Muscle of back (tissue), 3 donors: ENCODE measurements at regions not wholly inside any gene's neighbourhood (a gene's known extent, or its start where the extent isn't known, plus 50 kb on each side); places are given as distances from the start of the nearest gene placed in this dataset.

Experiments
- DNase-seq, 3 donors: peaks; one replicate each; pipeline versions ENCODE4 v3.0.0 to v3.0.0-alpha.2; 2013

- DNase-seq: no peak
These were observed 72.2 kb upstream of the KLF3 start for GRCh38 chr4:38591617-38592337.

- no peak for DNase-seq
These were observed 65.5 kb upstream of the KLF3 start for GRCh38 chr4:38598489-38598888.

DNA sequence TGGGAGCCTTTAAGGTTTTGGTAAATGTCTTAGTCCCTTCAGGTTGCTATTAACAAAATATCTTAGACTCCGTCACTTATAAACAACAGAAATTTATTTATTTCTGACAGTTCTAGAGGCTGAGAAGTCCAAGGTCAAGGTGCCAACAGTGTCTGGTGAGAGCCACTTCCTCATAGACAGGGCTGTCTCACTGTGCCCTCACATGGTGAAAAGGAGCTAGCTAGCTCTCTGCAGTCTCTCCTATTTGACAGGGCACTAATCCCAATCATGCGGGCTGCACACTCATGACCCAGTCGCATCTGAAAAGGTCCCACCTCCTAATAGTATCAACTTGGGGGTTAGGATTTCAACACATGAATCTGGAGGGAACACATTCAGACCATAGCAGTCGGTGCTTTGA lies 63.4 kb upstream of the KLF3 start:
- no peak for DNase-seq

DNA sequence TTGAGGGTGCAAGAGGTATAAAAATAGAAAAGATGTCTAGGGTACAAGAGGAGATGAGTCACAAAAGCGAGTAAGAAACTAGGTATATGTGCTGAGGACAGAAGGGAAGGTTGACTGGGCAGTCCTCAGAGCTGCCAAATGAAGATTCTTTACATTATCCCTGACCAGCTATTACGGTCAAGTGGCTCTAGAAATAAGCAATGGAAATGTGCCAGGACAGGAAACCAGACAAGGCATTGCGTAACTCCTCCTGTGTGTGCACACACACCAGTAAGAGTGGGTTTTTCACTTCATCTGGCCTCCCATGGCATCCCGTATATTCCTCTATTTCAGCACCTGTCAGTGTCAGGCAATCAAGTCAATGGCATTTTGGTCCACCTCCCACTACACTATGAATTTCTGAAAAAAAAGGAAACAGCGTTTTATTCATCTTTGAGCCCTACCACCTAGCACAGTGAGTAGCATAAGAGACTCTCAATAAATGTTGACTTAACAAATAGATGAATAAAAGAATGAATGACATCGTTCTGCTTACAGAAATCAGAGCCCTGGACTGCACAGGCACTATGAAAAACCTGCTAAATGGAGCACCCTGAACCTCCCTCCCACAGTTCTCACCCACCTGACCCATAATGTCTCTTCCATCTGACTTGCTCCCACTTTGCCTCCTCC lies 62.6 kb upstream of the KLF3 start:
- peak in 1 of 3 donors; percentile 34 for DNase-seq

- DNase-seq: no peak
These were observed 62.1 kb upstream of the KLF3 start for GRCh38 chr4:38601916-38602291.

- DNase-seq: no peak
These were observed 60.3 kb upstream of the KLF3 start for GRCh38 chr4:38603652-38604051.

- DNase-seq: no peak
These were observed 58.7 kb upstream of the KLF3 start for GRCh38 chr4:38605181-38605752.

DNA sequence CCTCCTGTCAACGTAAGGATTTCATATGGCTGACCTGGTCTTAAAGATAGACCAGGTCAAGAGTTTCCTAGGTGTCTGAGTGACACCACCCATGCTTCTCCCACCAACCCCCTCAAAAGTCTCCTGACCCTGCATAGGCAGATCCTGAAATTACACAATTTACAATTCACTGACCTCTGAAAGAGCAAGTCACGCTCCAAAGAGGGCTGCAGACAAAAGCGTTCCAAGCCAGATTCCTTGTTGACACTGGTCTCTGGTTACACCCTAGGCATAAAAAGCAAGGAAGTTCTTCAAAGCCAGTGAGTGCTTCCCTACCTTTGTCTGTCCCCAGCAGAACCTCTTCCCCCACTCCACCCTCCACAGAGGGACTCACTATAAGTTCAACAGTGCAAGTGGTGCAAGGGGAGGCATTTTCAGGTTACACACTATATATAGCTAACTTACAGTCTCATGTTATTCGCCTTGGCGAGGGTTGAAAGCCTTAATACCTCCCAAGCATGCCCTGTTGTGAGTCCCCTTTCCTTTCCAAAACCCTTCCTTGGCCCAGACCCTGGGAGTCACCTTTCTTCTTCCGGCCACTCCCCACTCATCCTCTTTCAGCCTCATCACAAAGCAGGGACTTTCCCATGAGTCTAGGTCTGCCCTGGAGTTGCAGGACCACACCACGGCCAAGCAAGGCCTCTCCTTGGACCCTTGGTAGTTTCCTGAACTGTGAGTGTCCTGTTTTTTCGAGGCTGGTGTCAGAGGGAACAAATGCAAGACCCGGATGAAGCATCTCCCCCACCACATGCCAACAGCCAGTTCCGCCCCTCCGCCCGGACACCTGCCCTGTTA lies 58.0 kb upstream of the KLF3 start:
- no peak for DNase-seq

GRCh38 chr4:38606587-38606905 lies 57.5 kb upstream of the KLF3 start:
- no peak for DNase-seq

GRCh38 chr4:38609614-38610013 lies 54.4 kb upstream of the KLF3 start:
- DNase-seq: no peak

DNA sequence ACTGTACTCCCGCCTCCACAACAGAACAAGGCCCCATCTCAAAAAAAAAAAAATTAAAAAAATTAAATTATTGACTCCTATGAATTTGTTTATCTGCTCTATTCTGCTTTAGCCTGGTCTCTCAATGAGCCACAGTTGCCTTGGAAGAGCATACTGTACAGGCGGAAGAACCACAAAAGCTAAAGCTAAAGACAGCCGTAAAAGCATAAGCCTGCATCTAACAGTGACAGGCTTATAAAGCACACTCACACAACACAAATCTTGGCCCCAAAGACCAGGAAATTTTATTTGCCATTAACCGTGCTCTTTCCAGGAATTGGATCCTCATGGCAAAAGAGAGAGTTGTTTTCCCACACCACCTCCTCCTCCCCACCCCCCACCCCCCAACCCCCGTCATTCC lies 53.5 kb upstream of the KLF3 start:
- DNase-seq: no peak

DNA sequence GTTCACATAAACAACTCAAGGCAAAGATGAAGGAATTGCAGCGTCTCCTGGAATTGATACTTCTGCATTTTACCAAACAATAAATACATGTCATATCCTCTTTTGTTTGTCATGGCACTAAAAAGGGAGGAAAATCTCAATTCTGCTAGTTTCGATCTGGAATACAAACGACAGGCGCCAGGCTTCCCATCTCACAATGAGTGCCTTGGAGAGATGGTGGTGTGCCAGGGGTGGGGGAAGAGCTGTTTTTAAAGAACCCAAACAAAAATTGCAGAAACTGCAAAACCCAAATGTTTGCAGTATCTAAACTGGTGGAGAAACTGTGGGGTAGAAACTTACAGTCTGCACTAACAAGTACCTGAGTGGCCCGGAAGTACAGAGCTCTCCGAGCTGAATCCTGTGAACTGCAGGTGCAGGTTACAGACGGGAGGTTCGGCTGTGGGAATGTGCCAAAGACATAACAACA lies 53.0 kb upstream of the KLF3 start:
- DNase-seq: no peak

- no peak for DNase-seq
These were observed 52.3 kb upstream of the KLF3 start for GRCh38 chr4:38611676-38612075.

- DNase-seq: peak; percentile 17 to 55 (median 30)
These were observed 51.2 kb upstream of the KLF3 start for GRCh38 chr4:38612646-38613414.
